Panc1 (cell line): ENCODE measurements at regions not wholly inside any gene's neighbourhood (a gene's known extent, or its start where the extent isn't known, plus 50 kb on each side); places are given as distances from the start of the nearest gene placed in this dataset.

ENCODE experiments used
- ATAC-seq: fragments of 200-7000 bp; cut with Tn5 transposase; 2 replicates; pipeline ENCODE4 v1.9.1; 2020; ENCODE audit warnings: mild to moderate bottlenecking, moderate library complexity
- BruUV-seq: library from RNA; stranded (reverse); fragments of 400-500 nt; replicated peaks from 2 replicates; lab custom pipeline; 2021; lab: Mats Ljungman, UMichigan
- CTCF ChIA-PET: fragments of 300-600 bp; sonication (Branson Sonifier 250); formaldehyde crosslinking; loops from one replicate; lab custom pipeline; 2022; ENCODE audit warnings: antibody characterized with exemption; lab: Charles Lee
- POLR2A ChIA-PET: fragments of 300-600 bp; sonication (Branson Sonifier 250); formaldehyde crosslinking; loops from one replicate; lab custom pipeline; 2022; ENCODE audit warnings: antibody characterized with exemption; lab: Charles Lee
- DNase-seq: peaks from one replicate; pipeline ENCODE4 v3.0.0-alpha.2; 2010; ENCODE audit warnings: low read depth, low spot score
- H3K27ac ChIP-seq: 2 replicates; pipeline ENCODE4 v1.5.1; 2011; ENCODE audit warnings: mild to moderate bottlenecking, low read length, inconsistent platforms
- H3K27me3 ChIP-seq: fragments of 200-500 bp; sonication (Bioruptor generic); 2 replicates; pipeline ENCODE4 v1.6.0; 2014; ENCODE audit warnings: low read length, inconsistent platforms; ENCODE audit not compliant: control insufficient read depth, insufficient read depth
- H3K36me3 ChIP-seq: fragments of 200-500 bp; sonication (Bioruptor generic); 2 replicates; pipeline ENCODE4 v1.5.1; 2014; ENCODE audit warnings: inconsistent platforms, mild to moderate bottlenecking, low read length, moderate library complexity; ENCODE audit not compliant: control insufficient read depth, insufficient read depth
- H3K4me1 ChIP-seq: 2 replicates; pipeline ENCODE4 v1.5.1; 2011; ENCODE audit warnings: inconsistent platforms, mild to moderate bottlenecking, low read length, moderate library complexity; ENCODE audit not compliant: control insufficient read depth, insufficient read depth
- H3K4me3 ChIP-seq, 2 experiments: 2 replicates each; pipeline ENCODE4 v1.5.1; 2011 to 2012; ENCODE audit warnings: low read depth in 2 of 2, low read length in 2 of 2, mild to moderate bottlenecking in 2 of 2, inconsistent platforms in 1 of 2, moderate library complexity in 1 of 2
- H3K9me3 ChIP-seq: fragments of 200-500 bp; sonication (Bioruptor generic); 2 replicates; pipeline ENCODE4 v1.5.1; 2014; ENCODE audit warnings: low read depth, mild to moderate bottlenecking, inconsistent platforms, low read length, moderate library complexity; ENCODE audit not compliant: control insufficient read depth, insufficient read depth
- CTCF ChIP-seq: fragments of 450-650 bp; IDR thresholded peaks from 2 replicates; pipeline ENCODE4 v1.5.1; 2017; ENCODE audit warnings: mild to moderate bottlenecking
- POLR2AphosphoS5 ChIP-seq: IDR thresholded peaks from 2 replicates; pipeline ENCODE4 v1.6.1; 2012; ENCODE audit warnings: mild to moderate bottlenecking, low read depth, low read length, moderate library complexity
- REST ChIP-seq, 2 experiments: IDR thresholded peaks; 2 replicates each; pipeline ENCODE4 v1.6.1; 2011 to 2012; ENCODE audit warnings: low read depth in 2 of 2, control low read depth in 1 of 2, low read length in 1 of 2, mild to moderate bottlenecking in 1 of 2, moderate library complexity in 1 of 2; ENCODE audit not compliant: insufficient read depth in 1 of 2
- SIN3A ChIP-seq: IDR thresholded peaks from 2 replicates; pipeline ENCODE4 v1.6.1; 2012; ENCODE audit warnings: low read depth, mild to moderate bottlenecking, low read length, moderate library complexity, borderline replicate concordance; ENCODE audit not compliant: insufficient read depth
- TCF7L2 ChIP-seq: IDR thresholded peaks from 2 replicates; pipeline ENCODE4 v1.6.1; 2011; ENCODE audit warnings: mild to moderate bottlenecking, low read depth, low read length, inconsistent platforms
- in situ Hi-C: cut with HindIII; loops from 2 replicates; pipeline ENCODE4 v1.10.0; 2016; ENCODE audit warnings: low sequenced_read_pairs, low pct_unique_long_range_greater_than_20kb
- intact Hi-C: fragments of 100-400 bp; cut with micrococcal nuclease; formaldehyde crosslinking; loops from one replicate; pipeline ENCODE4 v1.10.0; 2022; ENCODE audit not compliant: unreplicated experiment

GRCh38 chr14:62443796-62444195 is 601.5 kb downstream of the KCNH5 start:
- no peak for ATAC-seq
- H3K4me1 ChIP-seq, result no peaks in the 10 kb centered on the region
- no peaks in the 10 kb centered on the region for H3K9me3 ChIP-seq
- in situ Hi-C loops (no loop called here), intact Hi-C loops (no loop called here)
- no peak overlapping the region for H3K4me3 ChIP-seq
- no peaks in the 10 kb centered on the region for H3K36me3 ChIP-seq
- H3K27ac ChIP-seq, result no peak overlapping the region
- TF ChIP-seq SIN3A (no peak), CTCF (no peak), POLR2AphosphoS5 (no peak), REST (IDR thresholded peaks at IDR 0.05; ENCODE audit: insufficient read depth in 1 of 2, low read depth in 2 of 2, low read length in 1 of 2) (no peak), TCF7L2 (no peak)
- BruUV-seq, result no TSS peak
- ChIA-PET POLR2A (no interaction called here), CTCF (no interaction called here)
- H3K27me3 ChIP-seq, result no peaks in the 10 kb centered on the region
- no peak for DNase-seq

- ATAC-seq, result no peak
- Histone ChIP-seq H3K4me3 (no peak overlapping the region), H3K9me3 (no peaks in the 10 kb centered on the region), H3K27ac (no peak overlapping the region), H3K36me3 (no peaks in the 10 kb centered on the region), H3K4me1 (no peaks in the 10 kb centered on the region), H3K27me3 (no peaks in the 10 kb centered on the region)
- POLR2A ChIA-PET, result no interaction called here
- TF ChIP-seq CTCF (no peak), SIN3A (no peak), TCF7L2 (no peak), POLR2AphosphoS5 (no peak), REST (IDR thresholded peaks at IDR 0.05; ENCODE audit: insufficient read depth in 1 of 2, low read depth in 2 of 2, low read length in 1 of 2) (no peak)
- CTCF ChIA-PET, result no interaction called here
- intact Hi-C loops (no loop called here), in situ Hi-C loops (no loop called here)
- no peak for DNase-seq
- BruUV-seq, result no TSS peak
Measured at GRCh38 chr14:62445570-62445969, 599.7 kb downstream of the KCNH5 start.
